GM19324 (cell line): ENCODE measurements at regions not wholly inside any gene's neighbourhood (a gene's known extent, or its start where the extent isn't known, plus 50 kb on each side); places are given as distances from the start of the nearest gene placed in this dataset.

Experiments used
- ATAC-seq: cut with Tn5 transposase; IDR thresholded peaks from one replicate; pipeline ENCODE4 v1.9.1; 2021; ENCODE audit warnings: mild to moderate bottlenecking, moderate library complexity; ENCODE audit not compliant: unreplicated experiment, low FRiP score

- ATAC-seq: no peak
Observed at GRCh38 chr18:39434223-39434920, 1868.8 kb upstream of the CELF4 start.

DNA sequence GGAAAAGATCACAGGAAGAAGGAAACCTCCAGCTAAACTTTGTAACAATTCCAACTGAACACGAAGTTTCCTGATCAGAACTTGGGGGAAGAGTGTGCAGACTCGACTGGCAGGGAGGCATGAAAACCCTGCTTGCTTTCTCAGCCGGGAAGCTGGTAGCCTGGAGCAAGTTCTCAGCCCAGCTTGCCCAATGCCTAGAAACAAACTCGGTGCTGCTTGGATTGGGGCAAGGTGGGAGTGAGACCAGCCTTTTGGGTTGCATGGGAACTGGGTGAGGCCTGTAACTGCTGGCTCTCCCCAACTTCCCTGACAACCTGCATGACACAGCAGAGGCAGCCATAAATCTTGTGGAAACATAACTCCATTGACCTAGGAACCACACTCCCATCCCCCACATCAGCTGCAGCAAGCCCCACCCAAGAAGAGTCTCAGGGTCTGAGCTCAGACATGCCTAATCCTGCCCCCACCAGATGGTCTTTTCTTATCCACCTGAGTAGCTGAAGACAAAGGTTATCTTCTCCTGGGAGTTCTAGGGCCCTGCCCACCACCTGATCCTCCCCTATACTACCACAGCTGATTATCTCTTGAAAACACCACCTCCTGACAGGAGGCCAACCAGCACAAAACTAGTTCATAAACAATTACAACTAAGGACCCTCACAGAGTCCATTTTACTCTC is 1859.7 kb upstream of the CELF4 start:
- no peak for ATAC-seq

DNA sequence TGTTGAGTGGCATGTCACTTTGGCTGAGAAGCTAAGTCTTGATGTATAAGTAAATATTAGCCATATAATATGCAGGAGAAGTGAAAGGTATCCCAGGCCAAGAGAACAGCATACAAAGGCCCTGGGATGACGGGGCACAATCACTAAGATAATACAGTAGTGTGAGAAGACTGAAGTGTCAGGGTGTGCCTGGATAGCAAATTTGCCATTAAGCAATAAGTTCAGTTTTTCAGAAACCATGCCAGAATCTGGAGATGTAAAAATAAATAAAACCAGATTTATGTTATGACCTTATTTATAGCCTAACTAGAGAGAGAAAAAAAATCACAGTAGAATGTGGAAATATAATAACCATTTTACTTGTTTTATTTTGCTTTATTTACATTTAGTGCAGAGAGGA is 1858.7 kb upstream of the CELF4 start:
- ATAC-seq: no peak

GRCh38 chr18:39421276-39421675 is 1855.7 kb upstream of the CELF4 start:
- no peak for ATAC-seq

DNA sequence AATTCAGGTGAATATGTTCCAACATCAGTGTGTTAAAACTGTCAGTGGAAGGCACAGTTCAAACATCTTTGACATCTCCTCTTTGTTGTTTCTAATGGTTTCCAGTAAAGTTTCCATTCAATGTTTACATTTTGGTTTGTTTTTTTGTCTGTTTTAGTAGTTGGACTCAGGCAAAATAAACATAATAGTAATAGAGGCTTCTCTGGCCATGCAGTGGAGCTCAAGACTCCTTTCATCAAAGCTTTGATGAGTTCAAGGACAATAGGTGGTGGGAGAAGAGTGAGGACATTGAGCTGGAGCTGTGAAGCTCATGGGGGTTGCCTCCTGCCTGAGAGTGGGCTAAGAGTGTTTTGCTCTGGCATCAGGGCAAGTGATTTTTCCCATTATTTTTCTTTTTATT is 1853.7 kb upstream of the CELF4 start:
- ATAC-seq: no peak

- no peak for ATAC-seq
Observed at GRCh38 chr18:39415471-39415870, 1849.9 kb upstream of the CELF4 start.

- no peak for ATAC-seq
Observed at GRCh38 chr18:39414009-39414700, 1848.6 kb upstream of the CELF4 start.

GRCh38 chr18:39406941-39407340 is 1841.3 kb upstream of the CELF4 start:
- no peak for ATAC-seq

GRCh38 chr18:39403121-39403520 is 1837.5 kb upstream of the CELF4 start:
- no peak for ATAC-seq

GRCh38 chr18:39399662-39400061 is 1834.1 kb upstream of the CELF4 start:
- ATAC-seq: no peak

DNA sequence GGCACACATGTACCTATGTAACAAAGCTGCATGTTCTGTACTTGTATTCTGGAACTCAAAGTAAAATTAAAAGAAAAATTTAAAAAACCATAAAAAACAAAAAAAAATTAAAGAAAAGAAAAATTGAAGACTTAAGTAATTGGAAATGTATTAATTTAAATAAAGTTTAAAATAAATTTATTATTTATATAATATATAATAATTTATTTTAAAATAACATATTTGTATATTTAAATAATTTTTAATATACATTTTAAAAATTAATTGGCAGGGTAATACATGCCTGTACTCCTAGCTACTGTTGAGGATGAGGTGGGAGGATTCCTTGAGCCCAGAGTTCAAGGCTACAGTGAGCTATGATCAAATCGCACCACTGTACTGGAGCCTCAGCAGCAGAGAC is 1830.6 kb upstream of the CELF4 start:
- no peak for ATAC-seq

DNA sequence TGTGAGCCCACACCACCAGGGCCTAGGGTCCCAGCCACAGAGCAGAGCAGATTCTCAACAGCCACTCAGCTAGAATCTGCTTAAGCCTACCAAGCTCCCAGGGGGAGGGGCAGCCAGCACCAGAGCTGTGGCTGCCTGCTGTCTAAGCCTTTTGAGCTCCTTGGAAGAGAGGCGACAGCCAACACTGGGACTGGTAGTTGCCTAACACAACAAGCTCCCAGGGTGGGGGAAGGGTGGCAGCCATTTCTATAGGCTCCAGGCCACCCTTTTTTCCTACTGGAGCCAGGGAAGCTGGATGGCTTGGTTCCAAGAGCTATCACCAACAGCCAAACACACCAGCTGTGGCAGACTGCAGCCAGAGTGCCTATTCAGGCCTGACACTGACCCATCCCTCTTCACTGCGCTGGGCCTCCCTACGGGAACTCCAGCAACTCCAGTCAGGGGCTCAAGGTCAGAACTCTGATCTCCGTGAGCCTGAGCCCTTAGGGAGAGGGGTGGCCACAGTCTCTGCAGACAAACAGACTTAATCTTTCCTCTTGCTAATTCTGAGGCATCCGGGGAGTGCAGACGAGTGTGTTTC is 1824.3 kb upstream of the CELF4 start:
- no peak for ATAC-seq

GRCh38 chr18:39380866-39381265 is 1815.3 kb upstream of the CELF4 start:
- no peak for ATAC-seq

- no peak for ATAC-seq
Observed at GRCh38 chr18:39380186-39380725, 1814.7 kb upstream of the CELF4 start.

DNA sequence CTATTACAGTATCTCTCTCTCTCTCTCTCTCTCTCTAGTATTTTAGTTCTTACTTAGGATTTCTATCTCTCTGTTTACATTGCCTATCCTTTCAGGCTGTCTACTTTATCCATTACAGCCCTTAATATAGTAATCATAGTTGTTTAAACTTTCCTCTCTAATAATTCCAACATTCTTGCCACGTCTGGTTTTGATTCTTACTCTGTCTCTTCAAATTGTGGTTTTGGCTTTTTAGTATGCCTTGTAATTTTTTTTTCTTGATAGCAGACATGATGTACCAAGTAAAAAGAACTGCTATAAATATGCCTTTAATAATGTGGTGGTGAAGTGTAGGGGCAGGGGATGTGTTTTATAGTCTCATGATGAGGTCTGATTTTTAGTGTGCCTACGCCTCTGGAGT is 1809.5 kb upstream of the CELF4 start:
- ATAC-seq: no peak

DNA sequence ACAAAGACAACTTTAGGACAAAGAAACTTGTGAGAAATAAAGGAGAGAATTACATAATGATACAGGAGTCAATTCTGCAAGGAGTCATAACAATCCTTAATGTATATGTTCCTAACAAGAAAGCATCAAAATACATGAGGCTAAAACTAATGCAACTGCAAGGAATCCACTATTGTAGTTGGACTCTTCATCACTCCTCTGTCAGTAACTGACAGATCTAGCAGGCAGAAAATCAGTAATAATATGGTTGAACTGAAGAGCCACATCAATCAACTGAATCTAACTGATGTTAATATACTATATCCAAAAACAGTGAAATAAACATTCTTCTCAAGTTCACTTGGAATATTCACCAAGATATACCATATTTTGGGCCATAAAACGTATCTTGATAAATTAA is 1806.4 kb upstream of the CELF4 start:
- no peak for ATAC-seq

- no peak for ATAC-seq
Observed at GRCh38 chr18:39366656-39367055, 1801.1 kb upstream of the CELF4 start.

DNA sequence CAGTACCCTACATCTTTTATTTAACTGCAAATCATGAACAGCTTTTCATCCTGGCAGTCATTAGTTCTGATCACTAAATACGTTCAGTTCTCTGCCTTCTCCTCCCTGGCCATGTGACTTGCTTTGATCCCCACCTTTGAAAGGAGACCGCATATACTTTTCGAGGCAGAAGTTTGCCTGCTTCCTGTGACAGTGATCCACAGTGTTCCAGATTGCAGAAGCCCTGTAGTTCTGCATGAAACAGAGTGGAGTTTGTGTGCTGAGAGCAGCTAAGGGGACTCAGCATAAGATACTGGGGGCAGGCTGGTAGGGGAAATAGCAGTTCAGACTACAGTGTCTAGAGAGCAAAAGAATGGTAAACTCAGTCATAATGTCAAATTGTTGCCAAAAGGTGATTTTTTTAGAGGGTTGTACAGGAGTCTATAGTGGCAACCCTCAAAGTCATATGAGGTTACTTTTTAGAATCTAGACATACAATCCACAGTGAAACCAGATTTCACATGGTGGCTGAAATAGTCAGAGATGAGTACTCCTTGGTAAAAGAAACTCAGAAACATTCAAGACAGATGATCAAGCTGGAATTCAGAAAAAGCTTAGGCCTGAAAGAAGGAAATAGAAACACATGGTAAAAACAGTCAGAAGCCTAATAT is 1800.4 kb upstream of the CELF4 start:
- no peak for ATAC-seq

GRCh38 chr18:39360072-39360471 is 1794.5 kb upstream of the CELF4 start:
- ATAC-seq: no peak

DNA sequence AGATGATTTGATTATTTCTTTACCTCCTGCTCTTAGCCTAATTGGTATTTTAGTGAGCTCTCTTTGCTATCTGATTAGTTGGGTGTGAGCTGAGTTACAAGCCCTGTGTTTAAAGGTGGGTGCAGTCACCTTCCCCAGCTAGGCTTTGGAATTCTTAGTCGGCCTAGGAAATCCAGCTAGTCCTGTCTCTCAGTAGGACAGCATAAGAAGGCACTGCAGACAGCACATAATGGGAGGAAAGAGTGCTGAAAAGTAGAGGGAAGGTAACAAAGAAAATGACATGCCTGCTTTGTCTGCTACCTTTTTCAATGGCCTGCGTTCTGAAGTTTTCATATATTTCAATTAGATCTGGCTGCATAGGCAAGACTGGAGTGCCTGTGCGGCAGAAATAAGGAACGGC is 1794.0 kb upstream of the CELF4 start:
- ATAC-seq: no peak

GRCh38 chr18:39350945-39351344 is 1785.3 kb upstream of the CELF4 start:
- no peak for ATAC-seq
